ENCODE measurements at regions not wholly inside any gene's neighbourhood (a gene's known extent, or its start where the extent isn't known, plus 50 kb on each side); places are given as distances from the start of the nearest gene placed in this dataset.

DNA sequence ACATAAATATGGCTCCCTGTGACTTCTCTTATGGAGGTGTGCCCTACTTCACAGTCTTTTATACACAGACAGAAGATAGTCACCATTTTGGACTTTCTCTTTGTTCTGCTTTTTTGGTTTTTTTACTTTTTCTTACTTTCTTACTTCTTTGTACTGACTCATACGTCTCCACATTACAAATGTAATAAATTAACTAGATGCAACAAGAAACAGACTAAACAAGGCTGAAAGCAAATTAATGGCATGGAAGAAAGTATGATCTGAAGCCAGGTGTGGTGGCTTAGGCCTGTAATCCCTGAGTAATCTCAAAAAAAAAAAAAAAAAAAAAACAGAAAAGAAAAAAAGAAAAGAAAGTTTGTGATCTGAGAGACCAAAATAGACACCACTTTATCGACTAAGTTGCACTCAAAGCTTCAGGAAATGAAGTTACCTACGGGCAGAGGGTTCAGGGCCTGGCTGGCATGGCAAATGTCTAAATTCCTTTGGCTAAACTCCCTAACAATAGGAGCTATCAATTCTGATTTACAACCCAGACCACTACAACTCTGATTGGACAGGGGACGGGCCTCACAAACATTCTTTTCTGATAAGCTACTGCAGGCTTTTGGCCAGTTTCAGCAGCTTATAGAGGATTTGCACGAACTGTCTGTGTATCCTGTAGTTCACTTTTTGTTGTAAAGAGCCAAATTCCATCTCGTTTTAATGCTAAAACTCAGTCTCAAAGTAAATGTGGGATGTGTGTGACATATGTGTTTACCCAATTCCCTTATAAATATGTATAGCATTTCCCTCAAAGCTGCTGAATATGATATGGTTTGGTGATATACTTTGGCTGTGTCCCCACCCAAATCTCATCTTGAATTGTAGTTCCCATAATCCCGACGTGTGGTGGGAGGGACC, 129.1 kb downstream of the SEPTIN14 start:
- DNase-seq, result no peak
- 35 to 42% methylated on average over 8 of the region's 8 CpGs for WGBS, 2 donors
- TF ChIP-seq, protein P1, sequence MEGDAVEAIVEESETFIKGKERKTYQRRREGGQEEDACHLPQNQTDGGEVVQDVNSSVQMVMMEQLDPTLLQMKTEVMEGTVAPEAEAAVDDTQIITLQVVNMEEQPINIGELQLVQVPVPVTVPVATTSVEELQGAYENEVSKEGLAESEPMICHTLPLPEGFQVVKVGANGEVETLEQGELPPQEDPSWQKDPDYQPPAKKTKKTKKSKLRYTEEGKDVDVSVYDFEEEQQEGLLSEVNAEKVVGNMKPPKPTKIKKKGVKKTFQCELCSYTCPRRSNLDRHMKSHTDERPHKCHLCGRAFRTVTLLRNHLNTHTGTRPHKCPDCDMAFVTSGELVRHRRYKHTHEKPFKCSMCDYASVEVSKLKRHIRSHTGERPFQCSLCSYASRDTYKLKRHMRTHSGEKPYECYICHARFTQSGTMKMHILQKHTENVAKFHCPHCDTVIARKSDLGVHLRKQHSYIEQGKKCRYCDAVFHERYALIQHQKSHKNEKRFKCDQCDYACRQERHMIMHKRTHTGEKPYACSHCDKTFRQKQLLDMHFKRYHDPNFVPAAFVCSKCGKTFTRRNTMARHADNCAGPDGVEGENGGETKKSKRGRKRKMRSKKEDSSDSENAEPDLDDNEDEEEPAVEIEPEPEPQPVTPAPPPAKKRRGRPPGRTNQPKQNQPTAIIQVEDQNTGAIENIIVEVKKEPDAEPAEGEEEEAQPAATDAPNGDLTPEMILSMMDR (IDR thresholded peaks at IDR 0.05), result no peak
- intact Hi-C loops (cut with DNase I), result no loop called here
- no peak for ATAC-seq
- no peaks in the 10 kb centered on the region for H3K4me1 ChIP-seq
- no peak overlapping the region for H3K27ac ChIP-seq
- H3K4me3 ChIP-seq, result no peak overlapping the region
- no peaks in the 10 kb centered on the region for H3K36me3 ChIP-seq
- H3K27me3 ChIP-seq, result no peaks in the 10 kb centered on the region
- H3K9me3 ChIP-seq, result no peaks in the 10 kb centered on the region

DNA sequence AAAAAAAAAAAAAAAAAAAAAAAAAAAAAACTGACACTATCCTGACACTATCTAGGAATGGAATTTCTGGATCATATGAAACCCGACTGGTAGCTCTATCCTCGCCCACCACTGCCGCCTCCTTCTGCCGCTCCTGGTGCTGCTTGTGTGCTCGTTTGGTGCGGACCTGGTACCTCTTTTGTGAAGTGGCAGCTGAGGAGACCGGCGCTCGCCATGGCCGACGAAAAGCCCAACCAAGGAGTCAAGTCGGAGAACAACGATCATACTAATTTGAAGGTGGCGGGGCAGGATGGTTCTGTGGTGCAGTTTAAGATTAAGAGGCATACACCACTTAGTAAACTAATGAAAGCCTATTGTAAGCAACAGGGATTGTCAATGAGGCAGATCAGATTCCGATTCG, 130.6 kb downstream of the SEPTIN14 start:
- 95% methylated on average over 16 of the region's 16 CpGs for WGBS, 2 donors
- intact Hi-C loops (cut with DNase I), result no loop called here

DNA sequence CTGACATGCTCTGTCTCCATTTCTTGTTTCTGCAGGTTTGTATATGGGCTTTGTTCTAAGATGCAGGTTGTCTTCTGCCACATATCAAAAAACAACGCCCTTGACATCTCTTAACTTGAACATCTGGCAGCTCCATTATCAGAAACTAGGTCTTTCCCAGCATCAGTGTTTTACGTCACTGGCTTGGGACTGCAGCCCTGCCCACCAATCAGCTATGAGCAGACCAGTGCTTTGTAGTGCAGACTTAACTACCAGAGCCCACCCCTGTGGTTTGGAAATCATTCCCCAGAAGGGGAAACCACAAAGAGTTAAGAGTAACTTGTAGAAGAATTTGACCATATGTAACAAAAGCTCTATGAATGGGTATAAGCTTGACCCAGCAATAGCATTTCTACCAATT, 132.4 kb downstream of the SEPTIN14 start:
- no peak overlapping the region for H3K27ac ChIP-seq
- ATAC-seq, result no peak
- TF ChIP-seq, protein P1 (IDR thresholded peaks at IDR 0.05), result no peak
- H3K9me3 ChIP-seq, result no peaks in the 10 kb centered on the region
- H3K27me3 ChIP-seq, result no peaks in the 10 kb centered on the region
- DNase-seq, result no peak
- no peak overlapping the region for H3K4me3 ChIP-seq
- 40 to 44% methylated on average over 2 of the region's 2 CpGs for WGBS, 2 donors
- H3K4me1 ChIP-seq, result no peaks in the 10 kb centered on the region
- no peaks in the 10 kb centered on the region for H3K36me3 ChIP-seq
- intact Hi-C loops (cut with DNase I), result no loop called here

More for the DNA sequence above, 130.6 kb downstream of the SEPTIN14 start:
- Histone ChIP-seq H3K27me3 (no peaks in the 10 kb centered on the region), H3K36me3 (no peaks in the 10 kb centered on the region), H3K4me1 (no peaks in the 10 kb centered on the region), H3K9me3 (no peaks in the 10 kb centered on the region), H3K4me3 (no peak overlapping the region), H3K27ac (no peak overlapping the region)
- TF ChIP-seq, protein P1 (IDR thresholded peaks at IDR 0.05), result no peak
- no peak for DNase-seq
- no peak for ATAC-seq

DNA sequence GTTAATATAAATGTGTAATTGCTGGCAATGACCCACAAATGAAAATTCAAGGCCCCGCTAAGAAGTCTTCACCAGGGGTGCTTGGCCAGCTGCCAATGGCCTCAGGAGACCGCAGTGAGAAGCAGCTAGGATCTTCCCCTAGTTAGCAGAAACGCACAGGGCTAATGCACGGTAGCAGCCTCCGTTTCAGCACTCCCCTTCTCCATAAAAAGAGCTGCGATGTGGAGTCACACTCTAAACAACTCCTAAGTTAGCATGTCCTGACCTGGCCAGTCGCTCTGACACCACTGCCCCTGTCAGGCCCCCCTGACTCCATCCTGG, 139.0 kb downstream of the SEPTIN14 start:
- no peaks in the 10 kb centered on the region for H3K9me3 ChIP-seq
- WGBS, 2 donors, result 40 to 48% methylated on average over 7 of the region's 7 CpGs
- no peak for ATAC-seq

More for the DNA sequence above, 139.0 kb downstream of the SEPTIN14 start:
- intact Hi-C loops (cut with DNase I), result loop anchor here in 2 of 10 donors (5.0 to 10.0 kb wide), 2 partner anchors 79 to 81 kb away; no protein-coding TSS in a partner anchor
- Histone ChIP-seq H3K4me3 (no peak overlapping the region), H3K27me3 (no peaks in the 10 kb centered on the region), H3K4me1 (no peaks in the 10 kb centered on the region), H3K36me3 (no peaks in the 10 kb centered on the region), H3K27ac (no peak overlapping the region)
- TF ChIP-seq, protein P1 (IDR thresholded peaks at IDR 0.05), result no peak
- no peak for DNase-seq

Data from heart right ventricle (tissue), 16 donors.